Endothelial cell of umbilical vein (primary cell): ENCODE measurements at regions not wholly inside any gene's neighbourhood (a gene's known extent, or its start where the extent isn't known, plus 50 kb on each side); places are given as distances from the start of the nearest gene placed in this dataset.

ENCODE experiments used
- BruUV-seq: library from RNA; stranded (reverse); fragments of 400-500 nt; replicated peaks from 2 replicates; lab custom pipeline; 2021; lab: Mats Ljungman, UMichigan
- CTCF ChIA-PET: fragments of 300-600, 350-600 bp; sonication (Branson Sonifier 250); formaldehyde crosslinking; loops from one replicate; lab custom pipeline; 2021; ENCODE audit warnings: antibody characterized with exemption, inconsistent platforms; lab: Charles Lee
- POLR2A ChIA-PET: fragments of 300-600, 350-600 bp; sonication (Branson Sonifier 250); formaldehyde crosslinking; loops from one replicate; lab custom pipeline; 2021; ENCODE audit warnings: antibody characterized with exemption, inconsistent platforms; lab: Charles Lee
- DNase-seq: peaks from one replicate; pipeline ENCODE4 v3.0.0-alpha.2; 2011; ENCODE audit warnings: low read depth, low spot score
- FAIRE-seq: peaks from 2 replicates; lab custom pipeline; 2011; peaks lifted over from hg19 to GRCh38; lab: Jason Lieb, UNC
- H2AFZ ChIP-seq: 2 replicates; pipeline ENCODE4 v1.6.0; 2012; ENCODE audit warnings: low read depth, low read length, control low read depth, inconsistent platforms
- H3K27ac ChIP-seq: 2 replicates; pipeline ENCODE4 v1.5.1; 2011; ENCODE audit warnings: low read depth, mild to moderate bottlenecking, control low read depth, low read length, moderate library complexity; ENCODE audit not compliant: insufficient read depth
- H3K27me3 ChIP-seq, 2 experiments: 2 replicates each; pipeline versions ENCODE4 v1.6.0 to v1.6.1; 2011; ENCODE audit warnings: low read length in 2 of 2, mixed read lengths in 1 of 2; ENCODE audit not compliant: control insufficient read depth in 2 of 2, insufficient read depth in 2 of 2
- H3K36me3 ChIP-seq, 2 experiments: 2 replicates in 1 of 2; 3 replicates in 1 of 2; pipeline ENCODE4 v1.5.1; 2011; ENCODE audit warnings: low read length in 2 of 2, mild to moderate bottlenecking in 1 of 2, moderate library complexity in 1 of 2; ENCODE audit not compliant: control insufficient read depth in 2 of 2, insufficient read depth in 2 of 2; ENCODE audit errors: extremely low read depth in 1 of 2
- H3K4me1 ChIP-seq: 3 replicates; pipeline ENCODE4 v1.5.1; 2011; ENCODE audit warnings: mild to moderate bottlenecking, low read length; ENCODE audit not compliant: control insufficient read depth, insufficient read depth; ENCODE audit errors: extremely low read depth
- H3K4me2 ChIP-seq: 2 replicates; pipeline ENCODE4 v1.6.1; 2011; ENCODE audit warnings: low read length, control low read depth, mixed read lengths; ENCODE audit not compliant: insufficient read depth
- H3K4me3 ChIP-seq, 3 experiments: fragments of 200-600 bp in 1 of 3; sonication (generic), shearing (Covaris generic) in 1 of 3; replicated peaks in 1 of 3; 2 replicates each; pipeline ENCODE4 v1.5.1; 2011 to 2016; ENCODE audit warnings: control low read depth in 3 of 3, low read length in 3 of 3, mild to moderate bottlenecking in 2 of 3, inconsistent platforms in 1 of 3, low read depth in 1 of 3, moderate library complexity in 1 of 3; ENCODE audit not compliant: insufficient read depth in 1 of 3
- H3K79me2 ChIP-seq: 2 replicates; pipeline ENCODE4 v1.6.0; 2012; ENCODE audit warnings: low read length, inconsistent platforms; ENCODE audit not compliant: control insufficient read depth, insufficient read depth
- H3K9ac ChIP-seq: replicated peaks from 2 replicates; pipeline ENCODE3; 2011; ENCODE audit warnings: low read length, control low read depth; ENCODE audit not compliant: insufficient read depth; ENCODE audit errors: extremely low read depth
- H3K9me1 ChIP-seq: replicated peaks from 3 replicates; pipeline ENCODE4 v1.6.0; 2011; ENCODE audit warnings: mild to moderate bottlenecking, low read length; ENCODE audit not compliant: control insufficient read depth, insufficient read depth; ENCODE audit errors: extremely low read depth
- H3K9me3 ChIP-seq: replicated peaks from 2 replicates; pipeline ENCODE4 v1.5.1; 2012; ENCODE audit warnings: low read length, inconsistent platforms; ENCODE audit not compliant: control insufficient read depth, insufficient read depth
- H4K20me1 ChIP-seq: replicated peaks from 2 replicates; pipeline ENCODE3; 2011; ENCODE audit warnings: mild to moderate bottlenecking, low read length; ENCODE audit not compliant: control insufficient read depth, insufficient read depth; ENCODE audit errors: extremely low read depth
- EZH2 ChIP-seq: IDR thresholded peaks from 2 replicates; pipeline ENCODE4 v1.6.1; 2012; ENCODE audit warnings: borderline replicate concordance, low read depth, mild to moderate bottlenecking, moderate library complexity, low read length, inconsistent platforms; ENCODE audit not compliant: severe bottlenecking
- FOS ChIP-seq: IDR thresholded peaks from 2 replicates; pipeline ENCODE4 v1.6.1; 2011; ENCODE audit warnings: mild to moderate bottlenecking, low read length, moderate library complexity, borderline replicate concordance; ENCODE audit not compliant: insufficient read depth
- GATA2 ChIP-seq: IDR thresholded peaks from 2 replicates; pipeline ENCODE4 v1.7.0; 2011; ENCODE audit warnings: low read depth, mild to moderate bottlenecking, moderate library complexity, mixed read lengths, low read length; ENCODE audit not compliant: insufficient read length, insufficient read depth
- JUN ChIP-seq: IDR thresholded peaks from 2 replicates; pipeline ENCODE4 v1.6.1; 2011; ENCODE audit warnings: borderline replicate concordance, low read depth; ENCODE audit not compliant: insufficient read length, insufficient read depth
- MYC ChIP-seq: IDR thresholded peaks from one replicate; pipeline ENCODE4 v1.6.1; 2011; ENCODE audit warnings: mild to moderate bottlenecking, low read depth, low read length
- POLR2A ChIP-seq: IDR thresholded peaks from 2 replicates; pipeline ENCODE4 v1.6.1; 2012; ENCODE audit warnings: low read depth, mild to moderate bottlenecking, control low read depth, low read length
- POLR2AphosphoS5 ChIP-seq: IDR thresholded peaks from 2 replicates; pipeline ENCODE4 v1.6.1; 2012; ENCODE audit warnings: low read depth, mild to moderate bottlenecking, control low read depth, low read length, moderate library complexity; ENCODE audit not compliant: insufficient read depth
- dilution Hi-C: fragments of 300-500 bp; cut with MboI; formaldehyde crosslinking; loops from one replicate; pipeline ENCODE4 v1.15.0; 2019; ENCODE audit warnings: low sequenced_read_pairs; ENCODE audit not compliant: extremely low pct_ligation_motif_present
- intact Hi-C: fragments of 100-400 bp; cut with micrococcal nuclease; formaldehyde crosslinking; loops from one replicate; pipeline ENCODE4 v1.10.0; 2022
- TF ChIP-seq, protein P1 (sequence below), 2 donors: IDR thresholded peaks; 1 replicate in 1 of 2; 2 replicates in 1 of 2; pipeline ENCODE4 v1.5.1; 2011; ENCODE audit warnings: low read length in 2 of 2, mild to moderate bottlenecking in 2 of 2, moderate library complexity in 2 of 2, control low read depth in 1 of 2, inconsistent platforms in 1 of 2, low read depth in 1 of 2; ENCODE audit not compliant: insufficient read depth in 1 of 2; ENCODE audit errors: extremely low read depth in 1 of 2
- TF ChIP-seq, protein P2 (sequence below): IDR thresholded peaks from 2 replicates; pipeline ENCODE4 v1.6.1; 2011; ENCODE audit not compliant: insufficient read depth, insufficient read length

DNA sequence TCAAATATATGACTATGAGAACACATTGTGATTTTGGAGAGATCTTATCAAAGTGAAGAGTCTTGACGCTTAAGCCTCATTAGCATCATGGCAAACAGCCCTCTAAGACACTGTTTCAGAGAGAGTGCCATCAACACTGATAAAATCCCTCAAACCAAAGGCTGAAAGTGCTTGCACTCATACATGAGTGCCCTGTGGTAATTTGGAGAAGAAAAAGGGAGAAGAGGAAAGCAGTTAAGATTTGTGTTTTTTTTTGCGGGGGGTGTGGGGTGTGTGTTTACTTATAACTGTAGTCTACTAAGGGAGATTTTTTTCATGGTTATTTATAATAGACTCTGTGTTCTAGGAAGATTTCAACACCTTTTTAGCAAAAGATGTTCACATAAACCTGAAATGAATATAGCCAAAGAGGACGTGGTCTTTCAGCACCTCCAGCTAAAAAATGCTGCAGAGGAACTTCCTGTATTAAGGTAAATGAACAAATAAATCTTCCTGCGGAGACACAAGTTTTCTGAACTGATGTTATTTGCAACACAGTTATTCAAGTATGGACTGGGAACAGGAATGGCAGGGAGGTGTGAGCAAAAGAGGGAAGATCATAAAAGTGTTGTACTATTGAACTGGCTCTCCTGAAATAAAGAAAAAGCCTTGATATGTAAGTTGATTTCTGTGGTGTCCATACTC lies 81.9 kb upstream of the TGFBR2 start:
- TF ChIP-seq, protein P1, sequence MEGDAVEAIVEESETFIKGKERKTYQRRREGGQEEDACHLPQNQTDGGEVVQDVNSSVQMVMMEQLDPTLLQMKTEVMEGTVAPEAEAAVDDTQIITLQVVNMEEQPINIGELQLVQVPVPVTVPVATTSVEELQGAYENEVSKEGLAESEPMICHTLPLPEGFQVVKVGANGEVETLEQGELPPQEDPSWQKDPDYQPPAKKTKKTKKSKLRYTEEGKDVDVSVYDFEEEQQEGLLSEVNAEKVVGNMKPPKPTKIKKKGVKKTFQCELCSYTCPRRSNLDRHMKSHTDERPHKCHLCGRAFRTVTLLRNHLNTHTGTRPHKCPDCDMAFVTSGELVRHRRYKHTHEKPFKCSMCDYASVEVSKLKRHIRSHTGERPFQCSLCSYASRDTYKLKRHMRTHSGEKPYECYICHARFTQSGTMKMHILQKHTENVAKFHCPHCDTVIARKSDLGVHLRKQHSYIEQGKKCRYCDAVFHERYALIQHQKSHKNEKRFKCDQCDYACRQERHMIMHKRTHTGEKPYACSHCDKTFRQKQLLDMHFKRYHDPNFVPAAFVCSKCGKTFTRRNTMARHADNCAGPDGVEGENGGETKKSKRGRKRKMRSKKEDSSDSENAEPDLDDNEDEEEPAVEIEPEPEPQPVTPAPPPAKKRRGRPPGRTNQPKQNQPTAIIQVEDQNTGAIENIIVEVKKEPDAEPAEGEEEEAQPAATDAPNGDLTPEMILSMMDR (IDR thresholded peaks at IDR 0.05; ENCODE audit: extremely low read depth in 1 of 2, insufficient read depth in 1 of 2, low read depth in 1 of 2, low read length in 2 of 2), result no peak
- TF ChIP-seq, protein P2, sequence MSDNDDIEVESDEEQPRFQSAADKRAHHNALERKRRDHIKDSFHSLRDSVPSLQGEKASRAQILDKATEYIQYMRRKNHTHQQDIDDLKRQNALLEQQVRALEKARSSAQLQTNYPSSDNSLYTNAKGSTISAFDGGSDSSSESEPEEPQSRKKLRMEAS, result no peak
- TF ChIP-seq FOS (no peak), MYC (no peak), POLR2AphosphoS5 (no peak), POLR2A (no peak), JUN (no peak), GATA2 (no peak), EZH2 (no peak)
- peaks cover 49% of the 10 kb centered on the region for H3K4me1 ChIP-seq
- no peaks in the 10 kb centered on the region for H3K79me2 ChIP-seq
- dilution Hi-C loops, result no loop called here
- H3K9me3 ChIP-seq, result no peaks in the 10 kb centered on the region
- POLR2A ChIA-PET, result no interaction called here
- H2AFZ ChIP-seq, result no peak overlapping the region
- no peaks in the 10 kb centered on the region for H3K9me1 ChIP-seq
- no peak overlapping the region for H3K27ac ChIP-seq
- intact Hi-C loops, result no loop called here
- no peak overlapping the region for H3K4me3 ChIP-seq
- H3K36me3 ChIP-seq, result no peaks in the 10 kb centered on the region
- DNase-seq, result no peak
- H4K20me1 ChIP-seq, result no peaks in the 10 kb centered on the region
- CTCF ChIA-PET, result no interaction called here
- no TSS peak for BruUV-seq
- no peak overlapping the region for H3K4me2 ChIP-seq
- no peaks in the 10 kb centered on the region for H3K27me3 ChIP-seq
- H3K9ac ChIP-seq, result no peak overlapping the region
- no peak for FAIRE-seq
